Activated T-helper 2 cell treated with anti-CD3 and anti-CD28 coated beads, Interferon-gamma antibody, Interleukin-2, Interleukin-4, amounts not matched to agents 10 μg/mL and 5 μg/mL and 100 μg/mL, durations not matched to agents 14 hours and 24 hours and 36 hours (primary cell): ENCODE measurements at regions not wholly inside any gene's neighbourhood (a gene's known extent, or its start where the extent isn't known, plus 50 kb on each side); places are given as distances from the start of the nearest gene placed in this dataset.

Experiments
- DNase-seq: peaks from one replicate; pipeline ENCODE4 v3.0.0; 2021; ENCODE audit warnings: low spot score
- H3K27ac Mint-ChIP-seq: one replicate; pipeline ENCODE4 v1.8.0; 2021; ENCODE audit warnings: mixed read lengths
- H3K27me3 Mint-ChIP-seq: one replicate; pipeline ENCODE4 v1.8.0; 2021; ENCODE audit warnings: low read depth, mixed read lengths
- H3K36me3 Mint-ChIP-seq: one replicate; pipeline ENCODE4 v1.8.0; 2021; ENCODE audit warnings: low read depth, mixed read lengths
- H3K4me1 Mint-ChIP-seq: one replicate; pipeline ENCODE4 v1.8.0; 2021; ENCODE audit warnings: low read depth, mixed read lengths
- H3K4me3 Mint-ChIP-seq: one replicate; pipeline ENCODE4 v1.8.0; 2021; ENCODE audit warnings: low read depth, mild to moderate bottlenecking, moderate library complexity, mixed read lengths
- H3K9me3 Mint-ChIP-seq: one replicate; pipeline ENCODE4 v1.8.0; 2021; ENCODE audit warnings: mixed read lengths
- intact Hi-C: fragments of 100-400 bp; cut with micrococcal nuclease; formaldehyde crosslinking; loops from one replicate; pipeline ENCODE4 v1.15.1; 2023

DNA sequence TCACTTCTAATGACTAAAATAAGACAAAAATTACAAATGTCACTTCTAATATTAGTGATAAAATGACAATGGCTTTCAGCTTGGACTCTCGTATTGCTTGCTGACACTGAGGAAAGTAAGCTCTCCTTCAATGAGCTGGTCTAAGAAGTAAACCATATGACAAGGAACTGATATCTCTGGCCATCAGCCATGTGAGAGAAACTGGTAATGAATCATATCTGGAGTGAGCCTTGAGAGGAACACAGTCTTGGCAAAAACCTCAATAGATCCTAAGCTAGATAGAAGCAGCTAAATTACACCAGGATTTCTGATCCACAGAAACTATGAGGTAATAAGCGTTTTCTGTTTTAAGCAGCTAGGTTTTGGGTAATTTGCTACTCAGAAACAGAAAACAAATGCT lies 1575.1 kb downstream of the OTOL1 start:
- Mint-ChIP-seq H3K4me3 (no peak overlapping the region), H3K9me3 (peaks cover 13% of the 10 kb centered on the region), H3K27me3 (no peaks in the 10 kb centered on the region), H3K36me3 (no peaks in the 10 kb centered on the region), H3K27ac (no peak overlapping the region), H3K4me1 (no peaks in the 10 kb centered on the region)
- intact Hi-C loops: no loop called here
- DNase-seq: no peak
